ENCODE measurements at regions not wholly inside any gene's neighbourhood (a gene's known extent, or its start where the extent isn't known, plus 50 kb on each side); places are given as distances from the start of the nearest gene placed in this dataset.

DNA sequence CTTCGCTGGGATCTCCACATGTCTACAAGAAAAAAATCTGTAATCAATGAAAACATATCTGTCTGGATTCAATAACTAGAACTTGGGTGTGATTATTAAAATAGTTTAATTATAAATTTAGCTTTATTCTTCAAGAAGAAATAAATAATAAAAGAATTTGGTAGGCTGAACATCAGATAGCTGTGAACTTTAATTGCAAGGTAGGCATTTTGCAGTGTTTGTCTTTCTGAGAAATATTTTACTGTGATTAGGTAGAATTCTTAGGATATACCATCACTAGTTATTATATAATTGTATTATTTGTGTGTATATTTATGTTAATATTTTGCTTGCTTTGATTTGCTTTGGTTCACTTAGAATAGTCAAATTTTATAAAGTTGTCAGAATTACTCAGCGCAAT, 409.4 kb downstream of the PCDH18 start:
- Histone ChIP-seq H3K27ac (replicated peaks) (no peak overlapping the region), H3K4me3 (replicated peaks; ENCODE audit: insufficient read depth, low read length) (no peak overlapping the region), H3K27me3 (ENCODE audit: insufficient read depth, poor library complexity, severe bottlenecking) (no peaks in the 10 kb centered on the region)
- no peak for DNase-seq (ENCODE audit: low read depth in 1 of 2, low spot score in 1 of 2)
- TF ChIP-seq POLR2AphosphoS5 (IDR thresholded peaks at IDR 0.05; ENCODE audit: low read depth) = no peak
- TF ChIP-seq, protein P1, sequence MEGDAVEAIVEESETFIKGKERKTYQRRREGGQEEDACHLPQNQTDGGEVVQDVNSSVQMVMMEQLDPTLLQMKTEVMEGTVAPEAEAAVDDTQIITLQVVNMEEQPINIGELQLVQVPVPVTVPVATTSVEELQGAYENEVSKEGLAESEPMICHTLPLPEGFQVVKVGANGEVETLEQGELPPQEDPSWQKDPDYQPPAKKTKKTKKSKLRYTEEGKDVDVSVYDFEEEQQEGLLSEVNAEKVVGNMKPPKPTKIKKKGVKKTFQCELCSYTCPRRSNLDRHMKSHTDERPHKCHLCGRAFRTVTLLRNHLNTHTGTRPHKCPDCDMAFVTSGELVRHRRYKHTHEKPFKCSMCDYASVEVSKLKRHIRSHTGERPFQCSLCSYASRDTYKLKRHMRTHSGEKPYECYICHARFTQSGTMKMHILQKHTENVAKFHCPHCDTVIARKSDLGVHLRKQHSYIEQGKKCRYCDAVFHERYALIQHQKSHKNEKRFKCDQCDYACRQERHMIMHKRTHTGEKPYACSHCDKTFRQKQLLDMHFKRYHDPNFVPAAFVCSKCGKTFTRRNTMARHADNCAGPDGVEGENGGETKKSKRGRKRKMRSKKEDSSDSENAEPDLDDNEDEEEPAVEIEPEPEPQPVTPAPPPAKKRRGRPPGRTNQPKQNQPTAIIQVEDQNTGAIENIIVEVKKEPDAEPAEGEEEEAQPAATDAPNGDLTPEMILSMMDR (IDR thresholded peaks at IDR 0.05; ENCODE audit: insufficient read depth, low read length) = no peak
- TF ChIP-seq, protein P2, sequence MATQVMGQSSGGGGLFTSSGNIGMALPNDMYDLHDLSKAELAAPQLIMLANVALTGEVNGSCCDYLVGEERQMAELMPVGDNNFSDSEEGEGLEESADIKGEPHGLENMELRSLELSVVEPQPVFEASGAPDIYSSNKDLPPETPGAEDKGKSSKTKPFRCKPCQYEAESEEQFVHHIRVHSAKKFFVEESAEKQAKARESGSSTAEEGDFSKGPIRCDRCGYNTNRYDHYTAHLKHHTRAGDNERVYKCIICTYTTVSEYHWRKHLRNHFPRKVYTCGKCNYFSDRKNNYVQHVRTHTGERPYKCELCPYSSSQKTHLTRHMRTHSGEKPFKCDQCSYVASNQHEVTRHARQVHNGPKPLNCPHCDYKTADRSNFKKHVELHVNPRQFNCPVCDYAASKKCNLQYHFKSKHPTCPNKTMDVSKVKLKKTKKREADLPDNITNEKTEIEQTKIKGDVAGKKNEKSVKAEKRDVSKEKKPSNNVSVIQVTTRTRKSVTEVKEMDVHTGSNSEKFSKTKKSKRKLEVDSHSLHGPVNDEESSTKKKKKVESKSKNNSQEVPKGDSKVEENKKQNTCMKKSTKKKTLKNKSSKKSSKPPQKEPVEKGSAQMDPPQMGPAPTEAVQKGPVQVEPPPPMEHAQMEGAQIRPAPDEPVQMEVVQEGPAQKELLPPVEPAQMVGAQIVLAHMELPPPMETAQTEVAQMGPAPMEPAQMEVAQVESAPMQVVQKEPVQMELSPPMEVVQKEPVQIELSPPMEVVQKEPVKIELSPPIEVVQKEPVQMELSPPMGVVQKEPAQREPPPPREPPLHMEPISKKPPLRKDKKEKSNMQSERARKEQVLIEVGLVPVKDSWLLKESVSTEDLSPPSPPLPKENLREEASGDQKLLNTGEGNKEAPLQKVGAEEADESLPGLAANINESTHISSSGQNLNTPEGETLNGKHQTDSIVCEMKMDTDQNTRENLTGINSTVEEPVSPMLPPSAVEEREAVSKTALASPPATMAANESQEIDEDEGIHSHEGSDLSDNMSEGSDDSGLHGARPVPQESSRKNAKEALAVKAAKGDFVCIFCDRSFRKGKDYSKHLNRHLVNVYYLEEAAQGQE (IDR thresholded peaks at IDR 0.05; ENCODE audit: insufficient replicate concordance, low read depth) = no peak

DNA sequence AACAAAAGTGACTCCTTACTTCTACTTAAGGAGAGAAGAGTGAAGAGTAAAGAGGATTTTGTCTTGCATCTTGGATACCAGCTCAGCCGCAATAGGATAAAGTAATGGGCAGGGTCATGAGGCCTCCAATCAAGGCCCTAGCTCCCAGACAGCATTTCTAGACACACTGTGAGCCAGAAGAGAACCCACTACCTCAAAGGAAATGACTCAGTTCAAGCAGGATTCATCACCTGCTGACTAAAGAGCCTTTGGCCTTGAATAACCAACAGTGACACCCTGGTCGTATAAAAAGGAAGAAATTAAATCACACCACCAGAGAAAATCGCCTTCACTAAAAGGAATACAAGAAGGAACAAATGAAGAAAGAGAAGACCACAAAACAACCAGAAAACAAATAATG, 416.1 kb downstream of the PCDH18 start:
- Histone ChIP-seq H3K4me3 (replicated peaks; ENCODE audit: insufficient read depth, low read length) (no peak overlapping the region), H3K27ac (replicated peaks) (no peak overlapping the region), H3K27me3 (ENCODE audit: insufficient read depth, poor library complexity, severe bottlenecking) (no peaks in the 10 kb centered on the region)
- TF ChIP-seq GABPA (IDR thresholded peaks at IDR 0.05; ENCODE audit: low read depth) = no peak
- TF ChIP-seq SPI1 (IDR thresholded peaks at IDR 0.05; ENCODE audit: borderline replicate concordance, low read depth) = no peak
- TF ChIP-seq, protein P2 (IDR thresholded peaks at IDR 0.05; ENCODE audit: insufficient replicate concordance, low read depth) = no peak
- TF ChIP-seq POLR2AphosphoS5 (IDR thresholded peaks at IDR 0.05; ENCODE audit: low read depth) = no peak
- TF ChIP-seq, protein P1 (IDR thresholded peaks at IDR 0.05; ENCODE audit: insufficient read depth, low read length) = no peak
- DNase-seq (ENCODE audit: low read depth in 1 of 2, low spot score in 1 of 2) = no peak

DNA sequence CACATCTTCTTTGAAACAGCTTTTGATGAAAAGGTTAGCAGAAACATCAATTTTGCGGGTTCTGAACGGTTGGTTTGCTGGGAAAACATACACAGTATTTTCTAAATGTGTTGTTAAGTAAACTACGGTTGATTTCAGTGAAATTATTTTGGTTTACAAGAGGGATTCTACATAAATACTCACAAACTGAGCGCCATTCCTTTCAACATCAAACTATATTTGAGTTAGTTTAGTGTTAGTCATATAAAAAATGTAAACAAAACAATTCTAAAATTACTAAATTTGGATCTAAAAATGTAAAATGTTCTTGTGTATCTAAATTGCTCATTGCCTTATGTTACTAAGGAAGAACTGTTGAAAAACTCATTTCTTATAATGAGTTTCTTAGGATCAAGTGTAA, 425.6 kb downstream of the PCDH18 start:
- Histone ChIP-seq H3K27me3 (ENCODE audit: insufficient read depth, poor library complexity, severe bottlenecking) (no peaks in the 10 kb centered on the region), H3K27ac (replicated peaks) (no peak overlapping the region), H3K4me3 (replicated peaks; ENCODE audit: insufficient read depth, low read length) (no peak overlapping the region)
- no peak for DNase-seq (ENCODE audit: low read depth in 1 of 2, low spot score in 1 of 2)
- TF ChIP-seq SPI1 (IDR thresholded peaks at IDR 0.05; ENCODE audit: borderline replicate concordance, low read depth) (no peak), POLR2AphosphoS5 (IDR thresholded peaks at IDR 0.05; ENCODE audit: low read depth) (no peak), GABPA (IDR thresholded peaks at IDR 0.05; ENCODE audit: low read depth) (no peak)
- TF ChIP-seq, protein P2 (IDR thresholded peaks at IDR 0.05; ENCODE audit: insufficient replicate concordance, low read depth) = no peak
- TF ChIP-seq, protein P1 (IDR thresholded peaks at IDR 0.05; ENCODE audit: insufficient read depth, low read length) = no peak

Measured in HL-60 (cell line).